ENCODE measurements at regions not wholly inside any gene's neighbourhood (a gene's known extent, or its start where the extent isn't known, plus 50 kb on each side); places are given as distances from the start of the nearest gene placed in this dataset.

- DNase-seq (ENCODE audit: low spot score): no peak
- Mint-ChIP-seq H3K36me3 (ENCODE audit: low read depth, unreplicated experiment) (no peaks in the 10 kb centered on the region), H3K27me3 (ENCODE audit: unreplicated experiment) (no peaks in the 10 kb centered on the region), H3K4me3 (ENCODE audit: unreplicated experiment) (no peak overlapping the region), H3K27ac (ENCODE audit: unreplicated experiment) (no peak overlapping the region), H3K9me3 (ENCODE audit: unreplicated experiment) (no peaks in the 10 kb centered on the region), H3K4me1 (ENCODE audit: unreplicated experiment) (peaks cover 1% of the 10 kb centered on the region)
- TF ChIP-seq CTCF (IDR thresholded peaks at IDR 0.05; ENCODE audit: unreplicated experiment): no peak
Measured at GRCh38 chr11:77530879-77531278, 57.0 kb upstream of the PAK1 start.

GRCh38 chr11:77529685-77530084 is 55.8 kb upstream of the PAK1 start:
- no peaks in the 10 kb centered on the region for H3K36me3 Mint-ChIP-seq (ENCODE audit: low read depth, unreplicated experiment)
- no peak for DNase-seq (ENCODE audit: low spot score)
- H3K27ac Mint-ChIP-seq (ENCODE audit: unreplicated experiment): no peak overlapping the region
- TF ChIP-seq CTCF (IDR thresholded peaks at IDR 0.05; ENCODE audit: unreplicated experiment): no peak
- H3K4me1 Mint-ChIP-seq (ENCODE audit: unreplicated experiment): peaks cover 3% of the 10 kb centered on the region
- no peaks in the 10 kb centered on the region for H3K27me3 Mint-ChIP-seq (ENCODE audit: unreplicated experiment)
- no peaks in the 10 kb centered on the region for H3K9me3 Mint-ChIP-seq (ENCODE audit: unreplicated experiment)
- H3K4me3 Mint-ChIP-seq (ENCODE audit: unreplicated experiment): no peak overlapping the region

GRCh38 chr11:77525455-77526091 is 51.7 kb upstream of the PAK1 start:
- TF ChIP-seq CTCF (IDR thresholded peaks at IDR 0.05; ENCODE audit: unreplicated experiment): no peak
- Mint-ChIP-seq H3K27me3 (ENCODE audit: unreplicated experiment) (no peaks in the 10 kb centered on the region), H3K36me3 (ENCODE audit: low read depth, unreplicated experiment) (no peaks in the 10 kb centered on the region), H3K9me3 (ENCODE audit: unreplicated experiment) (no peaks in the 10 kb centered on the region), H3K4me1 (ENCODE audit: unreplicated experiment) (peaks cover 3% of the 10 kb centered on the region), H3K27ac (ENCODE audit: unreplicated experiment) (peak overlapping the region; percentile 4), H3K4me3 (ENCODE audit: unreplicated experiment) (no peak overlapping the region)
- no peak for DNase-seq (ENCODE audit: low spot score)

- H3K4me1 Mint-ChIP-seq (ENCODE audit: unreplicated experiment): peaks cover 3% of the 10 kb centered on the region
- H3K27me3 Mint-ChIP-seq (ENCODE audit: unreplicated experiment): no peaks in the 10 kb centered on the region
- no peak overlapping the region for H3K27ac Mint-ChIP-seq (ENCODE audit: unreplicated experiment)
- H3K9me3 Mint-ChIP-seq (ENCODE audit: unreplicated experiment): no peaks in the 10 kb centered on the region
- no peak for DNase-seq (ENCODE audit: low spot score)
- TF ChIP-seq CTCF (IDR thresholded peaks at IDR 0.05; ENCODE audit: unreplicated experiment): no peak
- H3K4me3 Mint-ChIP-seq (ENCODE audit: unreplicated experiment): no peak overlapping the region
- no peaks in the 10 kb centered on the region for H3K36me3 Mint-ChIP-seq (ENCODE audit: low read depth, unreplicated experiment)
Measured at GRCh38 chr11:77524539-77524938, 50.6 kb upstream of the PAK1 start.

- H3K9me3 Mint-ChIP-seq (ENCODE audit: unreplicated experiment): no peaks in the 10 kb centered on the region
Measured at GRCh38 chr11:77523712-77524111, 49.8 kb upstream of the PAK1 start.

More at GRCh38 chr11:77523712-77524111, 49.8 kb upstream of the PAK1 start:
- no peak for DNase-seq (ENCODE audit: low spot score)
- H3K27me3 Mint-ChIP-seq (ENCODE audit: unreplicated experiment): no peaks in the 10 kb centered on the region
- no peak overlapping the region for H3K4me3 Mint-ChIP-seq (ENCODE audit: unreplicated experiment)
- TF ChIP-seq CTCF (IDR thresholded peaks at IDR 0.05; ENCODE audit: unreplicated experiment): no peak
- peaks cover 3% of the 10 kb centered on the region for H3K4me1 Mint-ChIP-seq (ENCODE audit: unreplicated experiment)
- H3K36me3 Mint-ChIP-seq (ENCODE audit: low read depth, unreplicated experiment): no peaks in the 10 kb centered on the region
- no peak overlapping the region for H3K27ac Mint-ChIP-seq (ENCODE audit: unreplicated experiment)

All from endothelial cell (in vitro differentiated cells).